ENCODE measurements at regions not wholly inside any gene's neighbourhood (a gene's known extent, or its start where the extent isn't known, plus 50 kb on each side); places are given as distances from the start of the nearest gene placed in this dataset.

- TF ChIP-seq CTCF (conservative IDR thresholded peaks at IDR 0.05) (no peak), EZH2 (IDR thresholded peaks at IDR 0.05; ENCODE audit: low read depth) (no peak)
Measured at GRCh38 chr5:145668714-145669113, 166.4 kb downstream of the PRELID2 start.
